ENCODE measurements at regions not wholly inside any gene's neighbourhood (a gene's known extent, or its start where the extent isn't known, plus 50 kb on each side); places are given as distances from the start of the nearest gene placed in this dataset.

DNA sequence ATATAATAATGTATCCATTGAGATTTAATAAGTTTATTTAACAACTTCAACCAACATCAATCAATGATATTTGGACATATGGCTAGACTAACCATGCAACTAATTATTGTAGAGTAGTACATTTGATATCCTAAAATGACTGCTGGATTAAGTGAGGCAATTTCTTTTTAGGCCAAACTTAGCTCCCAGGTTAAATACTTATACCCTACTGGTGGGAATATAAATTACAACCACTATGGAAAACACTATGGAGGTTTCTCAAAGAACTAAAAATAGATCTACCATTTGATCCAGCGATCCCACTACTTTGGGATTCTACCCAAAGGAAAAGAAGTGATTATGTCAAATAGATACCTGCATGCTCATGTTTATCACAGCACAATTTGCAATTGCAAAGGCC, 345.8 kb downstream of the RBM26 start:
- TF ChIP-seq, protein P1, sequence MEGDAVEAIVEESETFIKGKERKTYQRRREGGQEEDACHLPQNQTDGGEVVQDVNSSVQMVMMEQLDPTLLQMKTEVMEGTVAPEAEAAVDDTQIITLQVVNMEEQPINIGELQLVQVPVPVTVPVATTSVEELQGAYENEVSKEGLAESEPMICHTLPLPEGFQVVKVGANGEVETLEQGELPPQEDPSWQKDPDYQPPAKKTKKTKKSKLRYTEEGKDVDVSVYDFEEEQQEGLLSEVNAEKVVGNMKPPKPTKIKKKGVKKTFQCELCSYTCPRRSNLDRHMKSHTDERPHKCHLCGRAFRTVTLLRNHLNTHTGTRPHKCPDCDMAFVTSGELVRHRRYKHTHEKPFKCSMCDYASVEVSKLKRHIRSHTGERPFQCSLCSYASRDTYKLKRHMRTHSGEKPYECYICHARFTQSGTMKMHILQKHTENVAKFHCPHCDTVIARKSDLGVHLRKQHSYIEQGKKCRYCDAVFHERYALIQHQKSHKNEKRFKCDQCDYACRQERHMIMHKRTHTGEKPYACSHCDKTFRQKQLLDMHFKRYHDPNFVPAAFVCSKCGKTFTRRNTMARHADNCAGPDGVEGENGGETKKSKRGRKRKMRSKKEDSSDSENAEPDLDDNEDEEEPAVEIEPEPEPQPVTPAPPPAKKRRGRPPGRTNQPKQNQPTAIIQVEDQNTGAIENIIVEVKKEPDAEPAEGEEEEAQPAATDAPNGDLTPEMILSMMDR (IDR thresholded peaks at IDR 0.05; ENCODE audit: insufficient read depth, low read length, poor library complexity, severe bottlenecking) = no peak
- no peak for TF ChIP-seq EZH2phosphoT487 (conservative IDR thresholded peaks at IDR 0.05; ENCODE audit: low read length)
